ENCODE measurements at regions not wholly inside any gene's neighbourhood (a gene's known extent, or its start where the extent isn't known, plus 50 kb on each side); places are given as distances from the start of the nearest gene placed in this dataset.

GRCh38 chr22:25390297-25391240 is 171.1 kb downstream of the CRYBB2 start:
- no peak overlapping the region for H4K5ac ChIP-seq (ENCODE audit: insufficient read length, low read depth, low read length)
- H2BK120ac ChIP-seq (replicated peaks; ENCODE audit: low read depth, low read length) = no peak overlapping the region
- CTCF ChIA-PET (ENCODE audit: partially characterized antibody) = interaction anchor here (0.6 to 2.7 kb wide), 8 partner anchors 11 to 178 kb away, joined by 3 to 10 read pairs (median 4); no protein-coding TSS in a partner anchor
- peaks cover 0 to 78% of the 10 kb centered on the region in 2 experiments; a peak in 2 of 4 replicates for H3K79me2 ChIP-seq (ENCODE audit: control insufficient read depth in 1 of 2, insufficient read depth in 2 of 2, low read length in 2 of 2)
- H3K79me1 ChIP-seq (ENCODE audit: low read depth, low read length) = peaks cover 27% of the 10 kb centered on the region
- no peak overlapping the region for H4K91ac ChIP-seq (replicated peaks; ENCODE audit: insufficient read length, low read length)
- 84% methylated on average over 19 of the region's 20 CpGs; no CpG with 5 or more reads in 1 of the 2 experiments for WGBS, 2 experiments (ENCODE audit: extremely low coverage in 1 of 2, insufficient coverage in 1 of 2, insufficient read length in 1 of 2, insufficient replicate concordance in 2 of 2, low coverage in 1 of 2, low lambda C conversion rate in 2 of 2, missing lambda C conversion rate in 1 of 2)
- H4K8ac ChIP-seq (ENCODE audit: extremely low read depth, insufficient read depth, low read length) = peak overlapping the region; percentile 36; the same call in 1 of the 2 replicates
- H3K4me2 ChIP-seq (ENCODE audit: insufficient read depth in 1 of 2, low read depth in 2 of 2, low read length in 2 of 2) = no peak overlapping the region
- H2BK12ac ChIP-seq (ENCODE audit: low read depth, low read length) = no peak overlapping the region
- H3K27me3 ChIP-seq (replicated peaks in 1 of 4; ENCODE audit: control insufficient read depth in 3 of 4, extremely low read depth in 1 of 4, insufficient read depth in 3 of 4, low read length in 3 of 4) = no peaks in the 10 kb centered on the region
- POLR2A ChIA-PET (ENCODE audit: partially characterized antibody) = interaction anchor here (1.5 kb wide), 1 partner anchor 20 kb away, joined by 3 read pairs; no protein-coding TSS in a partner anchor
- H3K14ac ChIP-seq (ENCODE audit: insufficient read length) = no peak overlapping the region
- no peak overlapping the region for H2BK5ac ChIP-seq (ENCODE audit: low read depth, low read length)
- no peak overlapping the region for H2BK15ac ChIP-seq (ENCODE audit: low read length)
- FAIRE-seq (no peak), DNase-seq (ENCODE audit: low read depth in 1 of 2, low spot score in 2 of 2) (no peak)
- no peak overlapping the region; the same call in 1 of the 2 replicates for H3K18ac ChIP-seq (ENCODE audit: extremely low read depth, low read length)
- H4K20me1 ChIP-seq (replicated peaks in 1 of 2; ENCODE audit: control insufficient read depth in 1 of 2, insufficient read depth in 2 of 2, low read length in 2 of 2) = peaks cover 7 to 26% of the 10 kb centered on the region in 2 experiments
- H3K23me2 ChIP-seq (ENCODE audit: low read depth, low read length) = peaks cover 1% of the 10 kb centered on the region; the same call in 1 of the 2 replicates
- no peak overlapping the region for H3K56ac ChIP-seq (replicated peaks; ENCODE audit: insufficient read length, low read depth, low read length)
- no peaks in the 10 kb centered on the region for H3K9me3 ChIP-seq (ENCODE audit: insufficient read depth in 2 of 2, low read depth in 1 of 2, low read length in 1 of 2)
- H2AK5ac ChIP-seq (ENCODE audit: low read depth, low read length) = no peak overlapping the region
- no peak overlapping the region for H3K27ac ChIP-seq (ENCODE audit: low read depth, low read length)
- no peak overlapping the region for H2BK20ac ChIP-seq (ENCODE audit: low read length)
- no peak overlapping the region for H3K23ac ChIP-seq (ENCODE audit: insufficient read length)
- no peak overlapping the region for H2AFZ ChIP-seq (ENCODE audit: low read length)
- H3K4me1 ChIP-seq (replicated peaks in 1 of 4; ENCODE audit: control insufficient read depth in 3 of 4, insufficient read depth in 4 of 4, low read length in 3 of 4) = peaks cover 8 to 37% (median 25%) of the 10 kb centered on the region in 4 experiments
- no peak overlapping the region for H3K4ac ChIP-seq (replicated peaks; ENCODE audit: insufficient read length, low read depth, low read length)
- H3K4me3 ChIP-seq (ENCODE audit: extremely low read depth in 1 of 4, insufficient read depth in 2 of 4, low read depth in 3 of 4, low read length in 4 of 4) = no peak overlapping the region
- H3K36me3 ChIP-seq (ENCODE audit: control insufficient read depth in 2 of 4, insufficient read depth in 4 of 4, low read length in 3 of 4) = no peaks in the 10 kb centered on the region
- no peak overlapping the region for H3K9ac ChIP-seq (replicated peaks in 1 of 4; ENCODE audit: extremely low read depth in 1 of 4, low read depth in 3 of 4, low read length in 3 of 4)
- no peak for TF ChIP-seq ZNF274 (IDR thresholded peaks at IDR 0.05; ENCODE audit: borderline replicate concordance, extremely low read depth, low read length)
- TF ChIP-seq BCL11A (IDR thresholded peaks at IDR 0.05; ENCODE audit: low read depth in 2 of 2, low read length in 2 of 2) = no peak
- no peak for TF ChIP-seq RBBP5 (IDR thresholded peaks at IDR 0.05; ENCODE audit: borderline replicate concordance, low read depth, low read length)
- TF ChIP-seq CTBP2 (IDR thresholded peaks at IDR 0.05; ENCODE audit: borderline replicate concordance, insufficient read depth, insufficient read length, low read length) = no peak
- no peak for TF ChIP-seq NANOG (IDR thresholded peaks at IDR 0.05; ENCODE audit: insufficient read depth, low read depth, low read length, poor library complexity, severe bottlenecking)
- TF ChIP-seq RFX5 (IDR thresholded peaks at IDR 0.05; ENCODE audit: borderline replicate concordance, low read depth, low read length) = no peak
- no peak for TF ChIP-seq SIN3A (conservative IDR thresholded peaks at IDR 0.05 in 1 of 2, IDR thresholded peaks at IDR 0.05 in 1 of 2; ENCODE audit: low read depth in 1 of 2, low read length in 2 of 2)
- TF ChIP-seq GABPA (IDR thresholded peaks at IDR 0.05; ENCODE audit: borderline replicate concordance, insufficient read depth, low read length) = no peak

All from H1 (cell line).